Tibial artery (tissue), 4 donors: ENCODE measurements at regions not wholly inside any gene's neighbourhood (a gene's known extent, or its start where the extent isn't known, plus 50 kb on each side); places are given as distances from the start of the nearest gene placed in this dataset.

ENCODE experiments used
- DNase-seq, 2 donors: peaks; one replicate each; pipeline ENCODE4 v3.0.0-alpha.2; 2019
- H3K27ac ChIP-seq, 2 donors: fragments of 200-600 bp; sonication (generic) in 1 of 2; 1 replicate in 1 of 2; 2 replicates in 1 of 2; pipeline ENCODE4 v1.5.1; 2018 to 2019; ENCODE audit warnings: mild to moderate bottlenecking in 1 of 2
- H3K27me3 ChIP-seq, 2 donors: fragments of 200-600 bp; sonication (generic) in 1 of 2; one replicate each; pipeline versions ENCODE4 v1.5.1 to v1.6.0; 2016 to 2019
- H3K36me3 ChIP-seq, 3 donors: fragments of 200-600 bp; sonication (generic) in 2 of 3; one replicate each; pipeline ENCODE4 v1.5.1; 2016 to 2019; ENCODE audit warnings: mild to moderate bottlenecking in 2 of 3
- H3K4me1 ChIP-seq, 4 donors: fragments of 200-600 bp; sonication (generic) in 2 of 4; 1 replicate in 3 of 4; 2 replicates in 1 of 4; pipeline ENCODE4 v1.5.1; 2016 to 2019
- H3K4me3 ChIP-seq, 2 donors: fragments of 200-600 bp; sonication (generic) in 1 of 2; 1 replicate in 1 of 2; 2 replicates in 1 of 2; pipeline ENCODE4 v1.5.1; 2018 to 2019; ENCODE audit warnings: mild to moderate bottlenecking in 2 of 2
- H3K9me3 ChIP-seq, 3 donors: fragments of 200-600 bp; sonication (generic) in 1 of 3; one replicate each; pipeline ENCODE4 v1.5.1; 2016 to 2019
- CTCF ChIP-seq, 2 experiments: fragments of 200-600 bp in 1 of 2; fragments of 450-650 bp in 1 of 2; IDR thresholded peaks; one replicate each; pipeline ENCODE4 v1.5.1; 2017 to 2019; ENCODE audit warnings: antibody characterized with exemption in 2 of 2, mild to moderate bottlenecking in 1 of 2, moderate library complexity in 1 of 2
- intact Hi-C: fragments of 100-400 bp; cut with DNase I; formaldehyde crosslinking; loops from one replicate; pipeline ENCODE4 v1.15.0; 2023; ENCODE audit warnings: low total_unique reads

GRCh38 chr12:66740732-66741131 is 61.9 kb upstream of the GRIP1 start:
- Histone ChIP-seq H3K36me3 (no peaks in the 10 kb centered on the region), H3K27ac (no peak overlapping the region), H3K4me1 (no peaks in the 10 kb centered on the region), H3K9me3 (no peaks in the 10 kb centered on the region), H3K4me3 (no peak overlapping the region), H3K27me3 (no peaks in the 10 kb centered on the region)
- TF ChIP-seq CTCF (IDR thresholded peaks at IDR 0.05): no peak
- DNase-seq: no peak
- intact Hi-C loops: no loop called here

GRCh38 chr12:66741919-66742318 is 63.0 kb upstream of the GRIP1 start:
- H3K27ac ChIP-seq: no peak overlapping the region
- TF ChIP-seq CTCF (IDR thresholded peaks at IDR 0.05): no peak
- H3K9me3 ChIP-seq: no peaks in the 10 kb centered on the region
- no peaks in the 10 kb centered on the region for H3K36me3 ChIP-seq
- no peaks in the 10 kb centered on the region for H3K4me1 ChIP-seq
- intact Hi-C loops: no loop called here
- no peaks in the 10 kb centered on the region for H3K27me3 ChIP-seq
- H3K4me3 ChIP-seq: no peak overlapping the region
- DNase-seq: no peak

- Histone ChIP-seq H3K4me1 (no peaks in the 10 kb centered on the region), H3K27me3 (no peaks in the 10 kb centered on the region), H3K4me3 (no peak overlapping the region), H3K9me3 (no peaks in the 10 kb centered on the region), H3K36me3 (no peaks in the 10 kb centered on the region), H3K27ac (no peak overlapping the region)
- TF ChIP-seq CTCF (IDR thresholded peaks at IDR 0.05): no peak
- no peak for DNase-seq
- intact Hi-C loops: no loop called here
These were observed 63.9 kb upstream of the GRIP1 start for GRCh38 chr12:66742508-66743367.

GRCh38 chr12:66744461-66744860 is 65.6 kb upstream of the GRIP1 start:
- DNase-seq: no peak
- no peaks in the 10 kb centered on the region for H3K9me3 ChIP-seq
- H3K4me1 ChIP-seq: no peaks in the 10 kb centered on the region
- no peak for TF ChIP-seq CTCF (IDR thresholded peaks at IDR 0.05)
- H3K4me3 ChIP-seq: no peak overlapping the region
- intact Hi-C loops: no loop called here
- H3K27ac ChIP-seq: no peak overlapping the region
- H3K27me3 ChIP-seq: no peaks in the 10 kb centered on the region
- H3K36me3 ChIP-seq: no peaks in the 10 kb centered on the region

GRCh38 chr12:66744956-66745383 is 66.1 kb upstream of the GRIP1 start:
- no peak for DNase-seq
- intact Hi-C loops: no loop called here
- no peak overlapping the region for H3K27ac ChIP-seq
- no peaks in the 10 kb centered on the region for H3K27me3 ChIP-seq
- H3K4me1 ChIP-seq: no peaks in the 10 kb centered on the region
- TF ChIP-seq CTCF (IDR thresholded peaks at IDR 0.05): no peak
- no peak overlapping the region for H3K4me3 ChIP-seq
- H3K36me3 ChIP-seq: no peaks in the 10 kb centered on the region
- H3K9me3 ChIP-seq: no peaks in the 10 kb centered on the region
